ENCODE measurements at regions not wholly inside any gene's neighbourhood (a gene's known extent, or its start where the extent isn't known, plus 50 kb on each side); places are given as distances from the start of the nearest gene placed in this dataset.

GRCh38 chrX:144586756-144587155 lies 660.5 kb upstream of the SPANXN1 start:
- FAIRE-seq, result no peak
- H3K27ac Mint-ChIP-seq (ENCODE audit: unreplicated experiment), result no peak overlapping the region
- no peaks in the 10 kb centered on the region for H3K9me3 ChIP-seq (ENCODE audit: insufficient read depth, low read depth, low read length)
- no peaks in the 10 kb centered on the region for H4K20me1 ChIP-seq (ENCODE audit: insufficient read depth, low read length)
- no peaks in the 10 kb centered on the region for H3K79me2 ChIP-seq (ENCODE audit: insufficient read depth, low read length)
- no peak overlapping the region for H3K4me3 ChIP-seq (ENCODE audit: insufficient read depth, low read depth, low read length)
- H3K4me1 Mint-ChIP-seq (ENCODE audit: low read depth, unreplicated experiment), result no peaks in the 10 kb centered on the region
- no peak overlapping the region for H3K4me3 Mint-ChIP-seq (ENCODE audit: unreplicated experiment)
- no peak overlapping the region for H3K9ac ChIP-seq (ENCODE audit: low read length)
- no peaks in the 10 kb centered on the region for H3K9me3 Mint-ChIP-seq (ENCODE audit: unreplicated experiment)
- no peaks in the 10 kb centered on the region for H3K4me1 ChIP-seq (ENCODE audit: insufficient read depth, low read length)
- H3K36me3 ChIP-seq (ENCODE audit: insufficient read depth, low read length), result no peaks in the 10 kb centered on the region
- H3K27ac ChIP-seq (ENCODE audit: low read depth, low read length), result no peak overlapping the region
- no peak for TF ChIP-seq CTCF (IDR thresholded peaks at IDR 0.05; ENCODE audit: insufficient read depth, low read depth, low read length)
- no peak for TF ChIP-seq EZH2 (IDR thresholded peaks at IDR 0.05; ENCODE audit: insufficient read depth, low read length)
- DNase-seq (ENCODE audit: low read depth), result no peak
- no peaks in the 10 kb centered on the region for H3K27me3 Mint-ChIP-seq (ENCODE audit: low read depth, unreplicated experiment)
- H2AFZ ChIP-seq (ENCODE audit: low read depth, low read length), result no peak overlapping the region
- no peaks in the 10 kb centered on the region for H3K27me3 ChIP-seq (ENCODE audit: insufficient read depth, low read length)
- H3K4me2 ChIP-seq (ENCODE audit: low read length), result no peak overlapping the region
- no peaks in the 10 kb centered on the region for H3K36me3 Mint-ChIP-seq (ENCODE audit: low read depth, unreplicated experiment)

- Histone ChIP-seq H3K9me3 (ENCODE audit: insufficient read depth, low read depth, low read length) (no peaks in the 10 kb centered on the region), H3K9ac (ENCODE audit: low read length) (no peak overlapping the region)
- H3K9me3 Mint-ChIP-seq (ENCODE audit: unreplicated experiment), result no peaks in the 10 kb centered on the region
Measured at GRCh38 chrX:144592036-144592435, 655.3 kb upstream of the SPANXN1 start.

More at GRCh38 chrX:144592036-144592435, 655.3 kb upstream of the SPANXN1 start:
- Histone ChIP-seq H2AFZ (ENCODE audit: low read depth, low read length) (no peak overlapping the region), H3K36me3 (ENCODE audit: insufficient read depth, low read length) (no peaks in the 10 kb centered on the region), H3K4me1 (ENCODE audit: insufficient read depth, low read length) (no peaks in the 10 kb centered on the region), H3K27me3 (ENCODE audit: insufficient read depth, low read length) (no peaks in the 10 kb centered on the region), H4K20me1 (ENCODE audit: insufficient read depth, low read length) (no peaks in the 10 kb centered on the region), H3K79me2 (ENCODE audit: insufficient read depth, low read length) (no peaks in the 10 kb centered on the region), H3K27ac (ENCODE audit: low read depth, low read length) (no peak overlapping the region), H3K4me2 (ENCODE audit: low read length) (no peak overlapping the region), H3K4me3 (ENCODE audit: insufficient read depth, low read depth, low read length) (no peak overlapping the region)
- Mint-ChIP-seq H3K4me1 (ENCODE audit: low read depth, unreplicated experiment) (no peaks in the 10 kb centered on the region), H3K27me3 (ENCODE audit: low read depth, unreplicated experiment) (no peaks in the 10 kb centered on the region), H3K4me3 (ENCODE audit: unreplicated experiment) (no peak overlapping the region), H3K27ac (ENCODE audit: unreplicated experiment) (no peak overlapping the region), H3K36me3 (ENCODE audit: low read depth, unreplicated experiment) (no peaks in the 10 kb centered on the region)
- TF ChIP-seq EZH2 (IDR thresholded peaks at IDR 0.05; ENCODE audit: insufficient read depth, low read length) (no peak), CTCF (IDR thresholded peaks at IDR 0.05; ENCODE audit: insufficient read depth, low read depth, low read length) (no peak)
- FAIRE-seq (no peak), DNase-seq (ENCODE audit: low read depth) (no peak)
